A673 (cell line): ENCODE measurements at regions not wholly inside any gene's neighbourhood (a gene's known extent, or its start where the extent isn't known, plus 50 kb on each side); places are given as distances from the start of the nearest gene placed in this dataset.

Experiments used
- CTCF ChIP-seq: fragments of 300-800, 200-600 bp; sonication (generic); conservative IDR thresholded peaks from 2 replicates; pipeline ENCODE4 v1.5.1; 2017; ENCODE audit warnings: low read depth, mild to moderate bottlenecking, antibody characterized with exemption, low read length, moderate library complexity, mixed read lengths
- EZH2 ChIP-seq: fragments of 200-600 bp; sonication (generic); IDR thresholded peaks from 2 replicates; pipeline ENCODE4 v1.6.1; 2017; ENCODE audit warnings: borderline replicate concordance, low read depth, mild to moderate bottlenecking, mixed read lengths, antibody characterized with exemption, low read length; ENCODE audit not compliant: poor library complexity, severe bottlenecking

DNA sequence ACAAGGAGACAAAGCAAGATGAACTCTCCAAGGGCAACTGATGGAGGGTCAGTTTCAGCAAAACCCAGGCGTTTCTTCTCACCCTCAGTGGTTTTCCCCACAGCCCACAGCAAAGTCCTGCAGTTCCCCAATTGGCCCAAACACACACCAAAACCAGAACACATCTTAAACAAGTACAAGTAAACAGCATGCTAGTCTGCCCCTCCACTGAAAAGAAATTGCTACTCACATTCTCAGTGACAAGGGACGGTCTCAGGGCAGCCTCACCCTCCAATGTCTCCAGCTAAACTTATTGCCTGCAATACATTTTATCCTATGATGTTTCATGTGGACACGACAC, 300.6 kb upstream of the IRX3 start:
- TF ChIP-seq CTCF, result no peak
- TF ChIP-seq EZH2, result no peak
